AG04450 (cell line): ENCODE measurements at regions not wholly inside any gene's neighbourhood (a gene's known extent, or its start where the extent isn't known, plus 50 kb on each side); places are given as distances from the start of the nearest gene placed in this dataset.

Experiments
- CTCF ChIA-PET: fragments of 300-600, 350-600 bp; formaldehyde crosslinking; extraction: SDS; loops from one replicate; lab custom pipeline; 2022; ENCODE audit warnings: antibody characterized with exemption, inconsistent platforms; lab: Charles Lee
- POLR2A ChIA-PET: fragments of 350-600 bp; formaldehyde crosslinking; extraction: SDS; loops from one replicate; lab custom pipeline; 2021; ENCODE audit warnings: antibody characterized with exemption, inconsistent platforms; lab: Yijun Ruan, JAX
- DNase-seq: peaks from one replicate; pipeline ENCODE4 v3.0.0-alpha.2; 2011; ENCODE audit warnings: low read depth, low spot score
- H3K27ac ChIP-seq: one replicate; pipeline ENCODE4 v1.5.1; 2012; ENCODE audit warnings: low read depth, low read length, control low read depth
- H3K27me3 ChIP-seq: one replicate; pipeline ENCODE4 v1.6.0; 2012; ENCODE audit warnings: low read length; ENCODE audit not compliant: control insufficient read depth, insufficient read depth
- H3K4me3 ChIP-seq: 2 replicates; pipeline ENCODE4 v1.5.1; 2011; ENCODE audit warnings: mild to moderate bottlenecking, low read depth, low read length, control low read depth
- H3K9me3 ChIP-seq: 2 replicates; pipeline ENCODE4 v1.5.1; 2012; ENCODE audit warnings: low read length; ENCODE audit not compliant: control insufficient read depth, insufficient read depth
- TF ChIP-seq, protein P1 (sequence below): IDR thresholded peaks from 2 replicates; pipeline ENCODE4 v1.5.1; 2011; ENCODE audit warnings: low read depth, low read length, control low read depth, inconsistent platforms

DNA sequence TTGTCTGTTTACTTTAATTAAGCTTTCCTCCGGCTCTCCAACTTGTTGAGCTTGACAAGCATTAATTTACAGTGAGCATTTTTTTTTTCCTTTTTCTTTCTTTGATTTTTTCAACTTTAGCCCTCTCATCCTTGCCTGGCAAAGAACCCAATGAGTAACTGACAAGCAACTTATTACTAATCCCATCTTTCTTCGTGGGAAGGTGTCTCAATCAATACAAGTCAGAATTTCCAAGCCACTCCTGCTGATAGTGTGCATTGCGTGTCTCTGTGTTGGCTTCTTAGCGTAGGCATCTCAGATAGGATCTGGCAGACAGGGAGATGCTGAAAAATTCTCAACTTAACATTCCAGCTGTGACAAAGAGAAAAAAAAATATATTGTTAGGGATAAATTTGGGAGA is 527.7 kb upstream of the WWC1 start:
- ChIA-PET POLR2A (no interaction called here), CTCF (interaction anchor here (1.3 kb wide), 1 partner anchor 41 kb away, joined by 6 read pairs; no protein-coding TSS in a partner anchor)
- TF ChIP-seq, protein P1, sequence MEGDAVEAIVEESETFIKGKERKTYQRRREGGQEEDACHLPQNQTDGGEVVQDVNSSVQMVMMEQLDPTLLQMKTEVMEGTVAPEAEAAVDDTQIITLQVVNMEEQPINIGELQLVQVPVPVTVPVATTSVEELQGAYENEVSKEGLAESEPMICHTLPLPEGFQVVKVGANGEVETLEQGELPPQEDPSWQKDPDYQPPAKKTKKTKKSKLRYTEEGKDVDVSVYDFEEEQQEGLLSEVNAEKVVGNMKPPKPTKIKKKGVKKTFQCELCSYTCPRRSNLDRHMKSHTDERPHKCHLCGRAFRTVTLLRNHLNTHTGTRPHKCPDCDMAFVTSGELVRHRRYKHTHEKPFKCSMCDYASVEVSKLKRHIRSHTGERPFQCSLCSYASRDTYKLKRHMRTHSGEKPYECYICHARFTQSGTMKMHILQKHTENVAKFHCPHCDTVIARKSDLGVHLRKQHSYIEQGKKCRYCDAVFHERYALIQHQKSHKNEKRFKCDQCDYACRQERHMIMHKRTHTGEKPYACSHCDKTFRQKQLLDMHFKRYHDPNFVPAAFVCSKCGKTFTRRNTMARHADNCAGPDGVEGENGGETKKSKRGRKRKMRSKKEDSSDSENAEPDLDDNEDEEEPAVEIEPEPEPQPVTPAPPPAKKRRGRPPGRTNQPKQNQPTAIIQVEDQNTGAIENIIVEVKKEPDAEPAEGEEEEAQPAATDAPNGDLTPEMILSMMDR, result no peak
- Histone ChIP-seq H3K9me3 (no peaks in the 10 kb centered on the region), H3K27me3 (no peaks in the 10 kb centered on the region), H3K4me3 (no peak overlapping the region), H3K27ac (no peak overlapping the region)
- no peak for DNase-seq

GRCh38 chr5:167764641-167765289 is 526.7 kb upstream of the WWC1 start:
- CTCF ChIA-PET, result no interaction called here
- no peaks in the 10 kb centered on the region for H3K9me3 ChIP-seq
- POLR2A ChIA-PET, result no interaction called here
- no peaks in the 10 kb centered on the region for H3K27me3 ChIP-seq
- H3K4me3 ChIP-seq, result no peak overlapping the region
- H3K27ac ChIP-seq, result no peak overlapping the region
- TF ChIP-seq, protein P1, result no peak
- no peak for DNase-seq

DNA sequence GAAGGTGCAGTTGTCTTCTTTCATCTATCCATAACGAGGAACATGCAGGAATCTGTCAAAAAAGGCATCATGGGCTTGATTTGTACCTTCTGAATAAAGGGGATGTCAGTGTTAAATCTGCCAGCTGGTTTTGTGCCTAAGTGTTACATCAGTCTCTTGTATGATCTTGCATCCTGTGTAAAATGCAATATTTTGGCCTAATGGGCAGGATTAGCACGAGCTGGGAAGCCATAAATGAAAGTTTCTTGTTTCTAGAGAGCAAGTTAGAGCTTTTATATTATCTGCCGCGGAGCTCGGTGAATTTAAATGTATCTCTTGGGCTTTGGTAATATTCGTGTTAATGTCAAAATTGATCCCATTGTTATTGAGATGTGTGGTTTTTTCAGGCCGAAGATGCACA is 526.1 kb upstream of the WWC1 start:
- Histone ChIP-seq H3K4me3 (no peak overlapping the region), H3K27me3 (no peaks in the 10 kb centered on the region), H3K27ac (no peak overlapping the region), H3K9me3 (no peaks in the 10 kb centered on the region)
- TF ChIP-seq, protein P1, result no peak
- CTCF ChIA-PET, result no interaction called here
- no peak for DNase-seq
- POLR2A ChIA-PET, result no interaction called here

- TF ChIP-seq, protein P1, result no peak
- Histone ChIP-seq H3K27me3 (no peaks in the 10 kb centered on the region), H3K9me3 (no peaks in the 10 kb centered on the region), H3K27ac (no peak overlapping the region), H3K4me3 (no peak overlapping the region)
- no peak for DNase-seq
- ChIA-PET POLR2A (no interaction called here), CTCF (interaction anchor here (1.5 kb wide), 1 partner anchor 44 kb away, joined by 4 read pairs; no protein-coding TSS in a partner anchor)
These were observed 524.5 kb upstream of the WWC1 start for GRCh38 chr5:167766957-167767356.

DNA sequence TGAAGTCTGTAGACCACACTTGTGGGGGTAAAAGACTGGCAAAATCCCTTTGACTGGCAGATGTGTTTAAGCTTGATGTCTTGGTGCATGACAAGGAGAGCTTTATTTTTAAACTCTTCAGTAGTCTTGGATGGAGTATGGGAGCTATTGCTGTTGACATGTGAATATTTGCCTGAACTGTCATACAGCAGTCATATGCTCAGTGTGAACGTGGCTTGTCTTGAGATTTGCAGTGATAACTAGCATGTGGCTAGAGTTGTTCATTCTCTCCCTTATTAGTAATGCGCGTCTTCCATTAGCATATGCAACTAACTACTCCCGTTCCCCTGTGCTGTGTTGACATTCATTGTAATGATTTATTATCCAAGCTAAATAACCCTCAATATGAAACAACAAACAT is 523.6 kb upstream of the WWC1 start:
- Histone ChIP-seq H3K9me3 (no peaks in the 10 kb centered on the region), H3K4me3 (no peak overlapping the region), H3K27ac (no peak overlapping the region), H3K27me3 (no peaks in the 10 kb centered on the region)
- CTCF ChIA-PET, result interaction anchor here (1.5 kb wide), 1 partner anchor 44 kb away, joined by 4 read pairs; no protein-coding TSS in a partner anchor
- POLR2A ChIA-PET, result no interaction called here
- TF ChIP-seq, protein P1, result no peak
- no peak for DNase-seq
